PC-9 (cell line): ENCODE measurements at regions not wholly inside any gene's neighbourhood (a gene's known extent, or its start where the extent isn't known, plus 50 kb on each side); places are given as distances from the start of the nearest gene placed in this dataset.

Experiments used
- EZH2 ChIP-seq: fragments of 200-600 bp; sonication (generic); IDR thresholded peaks from 2 replicates; pipeline ENCODE4 v1.8.0; 2017; ENCODE audit warnings: antibody characterized with exemption, low read depth
- TF ChIP-seq, protein P1 (sequence below): fragments of 200-600 bp; sonication (generic); conservative IDR thresholded peaks from 2 replicates; pipeline ENCODE4 v1.6.1; 2017; ENCODE audit warnings: mixed run types, antibody characterized with exemption, mild to moderate bottlenecking, moderate library complexity

DNA sequence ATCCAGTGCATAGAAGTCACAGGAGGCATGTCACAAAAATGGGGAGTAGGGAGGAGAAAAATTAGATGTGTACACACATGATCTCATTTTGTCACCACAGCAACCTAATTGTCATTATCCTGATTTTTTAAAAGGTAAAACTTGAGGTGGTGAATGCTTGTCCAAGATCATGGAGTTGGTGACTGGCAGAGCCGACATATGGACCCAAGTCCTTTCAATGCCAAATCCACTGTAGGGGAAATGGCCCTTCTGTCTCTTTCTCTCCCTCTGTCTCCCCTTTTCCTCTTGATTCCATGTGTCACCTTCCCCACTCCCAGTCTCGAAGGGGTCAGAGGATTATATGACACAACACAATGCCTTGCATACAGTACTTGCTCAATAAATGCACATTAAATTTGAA, 65.7 kb upstream of the JUN start:
- TF ChIP-seq, protein P1, sequence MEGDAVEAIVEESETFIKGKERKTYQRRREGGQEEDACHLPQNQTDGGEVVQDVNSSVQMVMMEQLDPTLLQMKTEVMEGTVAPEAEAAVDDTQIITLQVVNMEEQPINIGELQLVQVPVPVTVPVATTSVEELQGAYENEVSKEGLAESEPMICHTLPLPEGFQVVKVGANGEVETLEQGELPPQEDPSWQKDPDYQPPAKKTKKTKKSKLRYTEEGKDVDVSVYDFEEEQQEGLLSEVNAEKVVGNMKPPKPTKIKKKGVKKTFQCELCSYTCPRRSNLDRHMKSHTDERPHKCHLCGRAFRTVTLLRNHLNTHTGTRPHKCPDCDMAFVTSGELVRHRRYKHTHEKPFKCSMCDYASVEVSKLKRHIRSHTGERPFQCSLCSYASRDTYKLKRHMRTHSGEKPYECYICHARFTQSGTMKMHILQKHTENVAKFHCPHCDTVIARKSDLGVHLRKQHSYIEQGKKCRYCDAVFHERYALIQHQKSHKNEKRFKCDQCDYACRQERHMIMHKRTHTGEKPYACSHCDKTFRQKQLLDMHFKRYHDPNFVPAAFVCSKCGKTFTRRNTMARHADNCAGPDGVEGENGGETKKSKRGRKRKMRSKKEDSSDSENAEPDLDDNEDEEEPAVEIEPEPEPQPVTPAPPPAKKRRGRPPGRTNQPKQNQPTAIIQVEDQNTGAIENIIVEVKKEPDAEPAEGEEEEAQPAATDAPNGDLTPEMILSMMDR = no peak
- TF ChIP-seq EZH2 = no peak
